GM12892 (cell line): ENCODE measurements at regions not wholly inside any gene's neighbourhood (a gene's known extent, or its start where the extent isn't known, plus 50 kb on each side); places are given as distances from the start of the nearest gene placed in this dataset.

Experiments
- POLR2A ChIP-seq: IDR thresholded peaks from 2 replicates; pipeline ENCODE4 v1.6.1; 2011; ENCODE audit warnings: low read depth, low read length, control low read depth
- TAF1 ChIP-seq: IDR thresholded peaks from 2 replicates; pipeline ENCODE4 v1.6.1; 2011; ENCODE audit warnings: low read depth, mild to moderate bottlenecking, control low read depth, low read length, borderline replicate concordance

- no peak for TF ChIP-seq TAF1
- TF ChIP-seq POLR2A: no peak
Measured at GRCh38 chr1:117678246-117678977, 72.6 kb downstream of the TENT5C start.
